GM10266 (cell line): ENCODE measurements at regions not wholly inside any gene's neighbourhood (a gene's known extent, or its start where the extent isn't known, plus 50 kb on each side); places are given as distances from the start of the nearest gene placed in this dataset.

Experiments used
- DNase-seq: peaks from one replicate; pipeline ENCODE4 v3.0.0; 2012; ENCODE audit errors: extremely low spot score
- CTCF ChIP-seq: IDR thresholded peaks from 2 replicates; pipeline ENCODE4 v1.5.1; 2012; ENCODE audit warnings: mild to moderate bottlenecking, low read depth; ENCODE audit not compliant: control insufficient read depth, insufficient read depth; ENCODE audit errors: missing control alignments

GRCh38 chr2:8222979-8223694 lies 458.7 kb upstream of the ID2 start:
- no peak for TF ChIP-seq CTCF
- no peak for DNase-seq

GRCh38 chr2:8223695-8224346 lies 458.0 kb upstream of the ID2 start:
- TF ChIP-seq CTCF, result no peak
- no peak for DNase-seq

GRCh38 chr2:8224347-8225190 lies 457.3 kb upstream of the ID2 start:
- DNase-seq, result no peak
- no peak for TF ChIP-seq CTCF

- no peak for TF ChIP-seq CTCF
- DNase-seq, result no peak
These were observed 456.6 kb upstream of the ID2 start for GRCh38 chr2:8225266-8225665.

- no peak for TF ChIP-seq CTCF
- DNase-seq, result no peak
These were observed 456.1 kb upstream of the ID2 start for GRCh38 chr2:8225798-8226197.

GRCh38 chr2:8229546-8229986 lies 452.3 kb upstream of the ID2 start:
- peak; percentile 78 for DNase-seq

More at GRCh38 chr2:8229546-8229986, 452.3 kb upstream of the ID2 start:
- no peak for TF ChIP-seq CTCF
